ENCODE measurements at regions not wholly inside any gene's neighbourhood (a gene's known extent, or its start where the extent isn't known, plus 50 kb on each side); places are given as distances from the start of the nearest gene placed in this dataset.
A peak's percentile ranks its signal among the peaks of the same experiment; 100 is the strongest.

DNA sequence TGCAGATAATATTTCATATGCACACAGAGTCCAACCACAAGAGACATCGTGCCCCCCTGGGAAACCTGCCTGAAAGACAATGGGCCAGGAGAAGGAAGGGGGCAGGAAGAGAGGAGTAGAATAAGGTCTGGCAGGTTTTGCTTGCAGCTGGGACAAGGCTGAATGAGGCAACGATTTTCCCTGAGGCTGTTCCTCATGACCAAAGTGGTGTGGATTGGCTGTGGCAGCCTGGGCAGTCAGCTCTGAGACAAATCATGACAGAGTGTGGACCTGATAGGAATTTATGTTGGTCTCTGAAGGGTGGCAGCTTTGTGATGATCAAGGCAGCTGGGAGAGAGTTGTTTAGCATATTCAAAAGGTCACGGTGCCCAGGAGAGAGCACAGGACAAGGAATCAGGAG lies 119.3 kb downstream of the NMUR2 start:
- DNase-seq (ENCODE audit: low spot score), result no peak
- Histone ChIP-seq H3K36me3 (no peaks in the 10 kb centered on the region), H3K27ac (no peak overlapping the region), H3K9me3 (no peaks in the 10 kb centered on the region), H3K4me1 (peaks cover 0 to 15% of the 10 kb centered on the region in 2 donors), H3K4me3 (no peak overlapping the region), H3K27me3 (no peaks in the 10 kb centered on the region)
- no peak for TF ChIP-seq CTCF (IDR thresholded peaks at IDR 0.05)

DNA sequence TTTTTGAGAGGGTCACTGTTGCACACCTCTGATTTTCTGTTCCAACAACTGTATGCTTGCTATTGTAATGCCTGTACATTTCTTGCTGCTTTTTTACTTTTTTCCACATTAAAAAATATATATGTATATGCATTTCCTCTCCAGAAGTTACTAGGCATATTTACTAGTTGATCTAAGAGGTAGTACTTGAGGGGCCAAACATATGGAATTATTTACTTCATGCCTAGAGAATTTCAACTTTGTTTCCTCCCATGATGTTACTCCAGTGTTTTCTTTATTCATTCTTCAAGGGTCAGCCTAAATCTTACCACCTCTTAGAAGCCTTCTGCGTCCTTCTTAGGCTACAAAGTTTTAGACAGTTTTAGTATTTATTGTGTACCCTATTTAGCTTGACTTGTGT lies 122.7 kb downstream of the NMUR2 start:
- Histone ChIP-seq H3K9me3 (no peaks in the 10 kb centered on the region), H3K27ac (no peak overlapping the region), H3K27me3 (no peaks in the 10 kb centered on the region), H3K4me1 (no peaks in the 10 kb centered on the region), H3K36me3 (no peaks in the 10 kb centered on the region), H3K4me3 (no peak overlapping the region)
- no peak for TF ChIP-seq CTCF (IDR thresholded peaks at IDR 0.05)
- DNase-seq (ENCODE audit: low spot score), result no peak

GRCh38 chr5:152277936-152278335 lies 127.1 kb downstream of the NMUR2 start:
- DNase-seq (ENCODE audit: low spot score), result no peak
- Histone ChIP-seq H3K9me3 (no peaks in the 10 kb centered on the region), H3K27me3 (no peaks in the 10 kb centered on the region), H3K36me3 (no peaks in the 10 kb centered on the region), H3K4me1 (peaks cover 0 to 6% of the 10 kb centered on the region in 2 donors), H3K27ac (no peak overlapping the region), H3K4me3 (no peak overlapping the region)
- no peak for TF ChIP-seq CTCF (IDR thresholded peaks at IDR 0.05)

DNA sequence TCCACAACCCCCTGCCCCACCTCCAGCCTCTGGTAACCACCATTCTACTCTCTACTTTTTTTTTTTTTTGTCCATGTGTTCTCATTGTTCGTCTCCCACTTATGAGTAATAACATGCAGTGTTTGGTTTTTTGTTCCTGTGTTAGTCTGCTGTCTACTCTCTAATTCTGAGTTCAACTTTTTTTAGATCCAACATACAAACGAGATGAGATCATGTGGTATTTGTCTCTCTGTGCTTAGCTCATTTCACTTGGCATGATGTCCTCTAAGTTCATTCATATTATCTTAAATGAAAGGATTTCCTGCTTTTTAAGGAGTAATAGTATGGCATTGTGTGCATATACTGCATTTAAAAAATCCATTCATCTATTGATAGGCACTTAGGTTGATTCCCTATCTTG lies 130.9 kb downstream of the NMUR2 start:
- DNase-seq (ENCODE audit: low spot score), result no peak
- H3K4me3 ChIP-seq, result no peak overlapping the region
- H3K4me1 ChIP-seq, result peaks cover 0 to 14% of the 10 kb centered on the region in 2 donors
- H3K36me3 ChIP-seq, result no peaks in the 10 kb centered on the region
- H3K9me3 ChIP-seq, result no peaks in the 10 kb centered on the region
- TF ChIP-seq CTCF (IDR thresholded peaks at IDR 0.05), result no peak
- peak overlapping the region in 1 of 2 donors; percentile 72 for H3K27ac ChIP-seq
- H3K27me3 ChIP-seq, result no peaks in the 10 kb centered on the region

GRCh38 chr5:152271420-152271819 lies 133.7 kb downstream of the NMUR2 start:
- H3K27ac ChIP-seq, result peak overlapping the region in 1 of 2 donors; percentile 37

More at GRCh38 chr5:152271420-152271819, 133.7 kb downstream of the NMUR2 start:
- no peak overlapping the region for H3K4me3 ChIP-seq
- peaks cover 0 to 14% of the 10 kb centered on the region in 2 donors for H3K4me1 ChIP-seq
- no peaks in the 10 kb centered on the region for H3K36me3 ChIP-seq
- no peaks in the 10 kb centered on the region for H3K9me3 ChIP-seq
- no peaks in the 10 kb centered on the region for H3K27me3 ChIP-seq
- TF ChIP-seq CTCF (IDR thresholded peaks at IDR 0.05), result peak in 1 of 2 donors; percentile 66
- DNase-seq (ENCODE audit: low spot score), result no peak
